Smooth muscle cell (in vitro differentiated cells): ENCODE measurements at regions not wholly inside any gene's neighbourhood (a gene's known extent, or its start where the extent isn't known, plus 50 kb on each side); places are given as distances from the start of the nearest gene placed in this dataset.

Experiments used
- DNase-seq: peaks from one replicate; lab custom pipeline; 2025; ENCODE audit not compliant: unreplicated experiment; lab: John Stamatoyannopoulos, UW
- H2AFZ ChIP-seq: fragments of 200-600 bp; sonication (generic); 2 replicates; pipeline ENCODE4 v1.6.0; 2016; ENCODE audit warnings: antibody characterized with exemption, low read depth, mild to moderate bottlenecking
- H3F3A ChIP-seq: fragments of 200-600 bp; sonication (generic); 2 replicates; pipeline ENCODE4 v1.6.0; 2017; ENCODE audit warnings: antibody characterized with exemption, low read depth
- H3K27ac ChIP-seq: fragments of 200-600 bp; sonication (generic); 2 replicates; pipeline ENCODE4 v1.5.1; 2016; ENCODE audit warnings: low read depth, mild to moderate bottlenecking
- H3K27me3 ChIP-seq: fragments of 200-600 bp; sonication (generic); 2 replicates; pipeline ENCODE4 v1.6.1; 2016; ENCODE audit warnings: low read depth, mild to moderate bottlenecking
- H3K36me3 ChIP-seq: fragments of 200-600 bp; sonication (generic); 2 replicates; pipeline ENCODE4 v1.5.1; 2016; ENCODE audit warnings: low read depth
- H3K4me1 ChIP-seq: fragments of 200-600 bp; sonication (generic); 2 replicates; pipeline ENCODE4 v1.5.1; 2016; ENCODE audit warnings: low read depth
- H3K4me2 ChIP-seq: fragments of 200-600 bp; sonication (generic); 2 replicates; pipeline ENCODE4 v1.6.0; 2016; ENCODE audit warnings: mild to moderate bottlenecking
- H3K4me3 ChIP-seq: fragments of 200-600 bp; sonication (generic); 2 replicates; pipeline ENCODE4 v1.5.1; 2016; ENCODE audit warnings: mild to moderate bottlenecking
- H3K79me2 ChIP-seq: fragments of 200-600 bp; sonication (generic); 2 replicates; pipeline ENCODE4 v1.6.0; 2016; ENCODE audit warnings: low read depth, mild to moderate bottlenecking
- H3K9ac ChIP-seq: fragments of 200-600 bp; sonication (generic); 2 replicates; pipeline ENCODE4 v1.6.0; 2016; ENCODE audit warnings: low read depth
- H3K9me3 ChIP-seq: fragments of 200-600 bp; sonication (generic); replicated peaks from 2 replicates; pipeline ENCODE4 v1.5.1; 2016; ENCODE audit warnings: low read depth
- H4K20me1 ChIP-seq: fragments of 200-600 bp; sonication (generic); 2 replicates; pipeline ENCODE4 v1.6.0; 2016; ENCODE audit warnings: low read depth
- CTCF ChIP-seq: fragments of 200-600 bp; sonication (generic); IDR thresholded peaks from 2 replicates; pipeline ENCODE4 v1.5.1; 2017; ENCODE audit warnings: borderline replicate concordance, mild to moderate bottlenecking, antibody characterized with exemption; ENCODE audit not compliant: insufficient read depth, poor library complexity, severe bottlenecking
- WGBS: methylation state at CpG from one replicate; pipeline ENCODE4 v1.1.7; 2016; ENCODE audit warnings: low lambda C conversion rate; 5-methylcytosine and 5-hydroxymethylcytosine counted together

- Histone ChIP-seq H3F3A (no peaks in the 10 kb centered on the region), H3K36me3 (no peaks in the 10 kb centered on the region), H3K27ac (no peak overlapping the region)
Observed at GRCh38 chr9:13902286-13903066, 411.5 kb downstream of the NFIB start.

GRCh38 chr9:13901176-13901575, 412.8 kb downstream of the NFIB start:
- Histone ChIP-seq H2AFZ (no peak overlapping the region), H3K4me1 (no peaks in the 10 kb centered on the region), H3K4me3 (no peak overlapping the region), H3K9me3 (no peaks in the 10 kb centered on the region), H3K36me3 (no peaks in the 10 kb centered on the region), H3K4me2 (no peak overlapping the region), H3K79me2 (no peaks in the 10 kb centered on the region), H4K20me1 (no peaks in the 10 kb centered on the region), H3K27ac (no peak overlapping the region), H3K27me3 (no peaks in the 10 kb centered on the region), H3K9ac (no peak overlapping the region), H3F3A (no peaks in the 10 kb centered on the region)
- no peak for DNase-seq
- 89% methylated on average over 3 of the region's 3 CpGs for WGBS
- no peak for TF ChIP-seq CTCF

More at GRCh38 chr9:13902286-13903066, 411.5 kb downstream of the NFIB start:
- H3K79me2 ChIP-seq, result no peaks in the 10 kb centered on the region
- H4K20me1 ChIP-seq, result no peaks in the 10 kb centered on the region
- no peak for DNase-seq
- no peaks in the 10 kb centered on the region for H3K4me1 ChIP-seq
- no peaks in the 10 kb centered on the region for H3K9me3 ChIP-seq
- no peak for TF ChIP-seq CTCF
- H3K4me2 ChIP-seq, result no peak overlapping the region
- no peaks in the 10 kb centered on the region for H3K27me3 ChIP-seq
- no peak overlapping the region for H3K4me3 ChIP-seq
- no peak overlapping the region for H2AFZ ChIP-seq
- no peak overlapping the region for H3K9ac ChIP-seq

- H3K79me2 ChIP-seq, result no peaks in the 10 kb centered on the region
- no peak overlapping the region for H3K4me2 ChIP-seq
- H3F3A ChIP-seq, result no peaks in the 10 kb centered on the region
- WGBS, result 86% methylated on average over 5 of the region's 5 CpGs
- H2AFZ ChIP-seq, result no peak overlapping the region
- H3K9ac ChIP-seq, result no peak overlapping the region
- TF ChIP-seq CTCF, result no peak
- H3K4me3 ChIP-seq, result no peak overlapping the region
- DNase-seq, result no peak
- H4K20me1 ChIP-seq, result no peaks in the 10 kb centered on the region
- no peaks in the 10 kb centered on the region for H3K9me3 ChIP-seq
- H3K27me3 ChIP-seq, result no peaks in the 10 kb centered on the region
- no peak overlapping the region for H3K27ac ChIP-seq
- H3K4me1 ChIP-seq, result no peaks in the 10 kb centered on the region
- H3K36me3 ChIP-seq, result no peaks in the 10 kb centered on the region
Observed at GRCh38 chr9:13900449-13900848, 413.5 kb downstream of the NFIB start.

- no peak for DNase-seq
- Histone ChIP-seq H3K36me3 (no peaks in the 10 kb centered on the region), H3K4me1 (no peaks in the 10 kb centered on the region), H3K4me3 (no peak overlapping the region), H3F3A (no peaks in the 10 kb centered on the region), H3K27ac (no peak overlapping the region), H3K4me2 (no peak overlapping the region), H3K9me3 (no peaks in the 10 kb centered on the region), H3K79me2 (no peaks in the 10 kb centered on the region), H3K9ac (no peak overlapping the region), H3K27me3 (no peaks in the 10 kb centered on the region), H2AFZ (no peak overlapping the region), H4K20me1 (no peaks in the 10 kb centered on the region)
- 84% methylated on average over 7 of the region's 7 CpGs for whole genome bisulfite sequencing
- TF ChIP-seq CTCF, result no peak
Observed at GRCh38 chr9:13899924-13900323, 414.0 kb downstream of the NFIB start.
